ENCODE measurements at regions not wholly inside any gene's neighbourhood (a gene's known extent, or its start where the extent isn't known, plus 50 kb on each side); places are given as distances from the start of the nearest gene placed in this dataset.
"Not testable (repeated sequence)": the region's sequence is repeated elsewhere in the genome, so short reads cannot be mapped to it uniquely, and the experiment has no call there.

GRCh38 chr17:16880843-16881230, 91.1 kb downstream of the TNFRSF13B start:
- no peak for ATAC-seq (ENCODE audit: low FRiP score)
- DNase-seq (ENCODE audit: low spot score), result no peak
- TF ChIP-seq CTCF (IDR thresholded peaks at IDR 0.05), result no peak

- no peak for ATAC-seq (ENCODE audit: low FRiP score)
- no peak for TF ChIP-seq CTCF (IDR thresholded peaks at IDR 0.05)
- DNase-seq (ENCODE audit: low spot score), result no peak
Observed at GRCh38 chr17:16880121-16880842, 91.6 kb downstream of the TNFRSF13B start.

- TF ChIP-seq CTCF (IDR thresholded peaks at IDR 0.05), result no peak
- ATAC-seq (ENCODE audit: low FRiP score) (no peak), DNase-seq (ENCODE audit: low spot score) (no peak)
Observed at GRCh38 chr17:16879686-16880085, 92.2 kb downstream of the TNFRSF13B start.

GRCh38 chr17:16878606-16879005, 93.3 kb downstream of the TNFRSF13B start:
- no peak for TF ChIP-seq CTCF (IDR thresholded peaks at IDR 0.05)
- DNase-seq (ENCODE audit: low spot score) (no peak), ATAC-seq (ENCODE audit: low FRiP score) (no peak)

GRCh38 chr17:16878084-16878483, 93.8 kb downstream of the TNFRSF13B start:
- ATAC-seq (ENCODE audit: low FRiP score) (no peak), DNase-seq (ENCODE audit: low spot score) (no peak)
- no peak for TF ChIP-seq CTCF (IDR thresholded peaks at IDR 0.05)

- ATAC-seq (ENCODE audit: low FRiP score) (no peak), DNase-seq (ENCODE audit: low spot score) (no peak)
- TF ChIP-seq CTCF (IDR thresholded peaks at IDR 0.05), result no peak
Observed at GRCh38 chr17:16877099-16877498, 94.8 kb downstream of the TNFRSF13B start.

GRCh38 chr17:16875662-16876061, 96.3 kb downstream of the TNFRSF13B start:
- DNase-seq (ENCODE audit: low spot score) (no peak), ATAC-seq (ENCODE audit: low FRiP score) (no peak)
- TF ChIP-seq CTCF (IDR thresholded peaks at IDR 0.05), result no peak

- DNase-seq (ENCODE audit: low spot score); ATAC-seq (ENCODE audit: low FRiP score): not testable (repeated sequence)
Observed at GRCh38 chr17:16874216-16874615, 97.7 kb downstream of the TNFRSF13B start.
